IPS-18c (cell line): ENCODE measurements at regions not wholly inside any gene's neighbourhood (a gene's known extent, or its start where the extent isn't known, plus 50 kb on each side); places are given as distances from the start of the nearest gene placed in this dataset.

Experiments
- H3K4me3 ChIP-seq: 2 replicates; pipeline ENCODE4 v1.7.0; 2013; ENCODE audit warnings: low read depth, mild to moderate bottlenecking, low read length, moderate library complexity; ENCODE audit not compliant: insufficient read depth
- H3K9me3 ChIP-seq: one replicate; pipeline ENCODE4 v1.6.1; 2013; ENCODE audit warnings: mild to moderate bottlenecking, low read length, moderate library complexity; ENCODE audit not compliant: control insufficient read depth, insufficient read depth

- no peaks in the 10 kb centered on the region for H3K9me3 ChIP-seq
- H3K4me3 ChIP-seq: no peak overlapping the region
Observed at GRCh38 chr3:62962714-62963113, 87.5 kb upstream of the CADPS start.

GRCh38 chr3:62965311-62965710 is 90.1 kb upstream of the CADPS start:
- Histone ChIP-seq H3K4me3 (no peak overlapping the region), H3K9me3 (no peaks in the 10 kb centered on the region)

- no peaks in the 10 kb centered on the region for H3K9me3 ChIP-seq
- H3K4me3 ChIP-seq: no peak overlapping the region
Observed at GRCh38 chr3:62968128-62968527, 92.9 kb upstream of the CADPS start.

DNA sequence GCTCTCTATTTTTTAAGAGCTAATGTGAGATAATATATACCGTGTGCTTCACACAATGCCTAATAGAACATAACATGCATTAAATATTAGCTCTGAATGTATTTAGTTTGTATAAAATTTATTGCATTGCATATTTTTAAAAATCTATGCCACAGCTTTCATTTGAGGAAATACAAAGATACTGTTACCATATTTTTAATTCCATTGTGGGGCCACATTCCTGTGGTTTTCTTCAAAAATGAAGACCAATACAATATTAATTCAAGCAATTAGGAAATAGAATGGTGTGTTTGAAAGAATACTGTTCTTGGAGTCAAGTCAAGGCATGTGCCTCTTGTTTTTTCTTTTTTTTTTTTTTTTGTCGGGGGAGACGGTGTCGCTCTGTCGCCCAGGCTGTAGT is 95.4 kb upstream of the CADPS start:
- Histone ChIP-seq H3K4me3 (no peak overlapping the region), H3K9me3 (no peaks in the 10 kb centered on the region)

- no peaks in the 10 kb centered on the region for H3K9me3 ChIP-seq
- H3K4me3 ChIP-seq: no peak overlapping the region
Observed at GRCh38 chr3:62975566-62975965, 100.3 kb upstream of the CADPS start.

DNA sequence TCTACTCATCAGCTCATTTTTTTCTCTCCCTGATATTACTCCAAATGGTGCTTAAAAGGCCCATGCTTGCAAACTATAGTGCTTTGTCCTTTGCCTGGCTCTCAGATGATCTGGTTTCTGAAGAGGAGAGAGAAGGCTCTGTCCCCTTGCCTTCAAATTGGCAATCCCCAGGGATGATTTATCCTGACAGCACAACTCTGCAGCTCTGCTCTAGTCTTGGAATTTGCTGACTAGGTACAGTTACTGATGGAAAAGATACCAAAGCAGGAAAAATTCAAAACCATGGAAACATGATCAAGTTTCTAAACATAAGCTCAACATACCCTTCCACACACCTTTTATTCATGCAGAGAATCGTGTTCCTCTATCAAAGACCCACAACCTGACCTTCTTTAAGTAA is 106.7 kb upstream of the CADPS start:
- H3K4me3 ChIP-seq: no peak overlapping the region
- no peaks in the 10 kb centered on the region for H3K9me3 ChIP-seq

DNA sequence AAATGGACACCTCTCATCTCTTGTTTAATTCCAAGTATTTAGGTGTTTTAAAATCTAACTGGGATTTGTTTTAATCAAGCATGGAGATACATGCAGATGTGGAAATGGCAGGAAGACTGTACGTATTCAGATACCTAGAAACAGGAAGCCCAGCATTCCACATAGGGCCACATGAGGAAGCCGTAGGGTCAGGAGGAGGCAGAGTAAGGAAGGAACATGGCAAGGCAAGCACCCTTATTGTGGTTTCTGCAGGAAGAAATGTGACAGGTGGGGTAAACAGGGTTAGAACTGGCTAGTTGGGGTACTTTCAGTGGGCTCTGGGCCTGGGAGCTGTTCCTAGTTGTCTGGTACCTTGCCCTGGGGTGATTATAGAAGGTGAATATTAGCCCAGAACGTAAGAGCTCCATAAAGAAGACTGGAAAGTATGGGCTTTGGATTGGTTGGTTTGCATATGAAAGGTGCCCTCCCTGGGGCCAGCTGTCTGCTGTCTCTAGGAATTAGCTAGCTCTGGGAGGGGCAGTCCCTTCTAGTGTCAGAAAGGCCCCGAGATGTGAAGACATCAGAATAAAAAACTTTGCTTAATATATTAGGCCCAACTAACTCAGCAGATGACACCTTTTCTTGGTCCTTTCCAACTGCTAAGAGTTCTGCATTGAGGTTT is 107.7 kb upstream of the CADPS start:
- H3K9me3 ChIP-seq: no peaks in the 10 kb centered on the region

DNA sequence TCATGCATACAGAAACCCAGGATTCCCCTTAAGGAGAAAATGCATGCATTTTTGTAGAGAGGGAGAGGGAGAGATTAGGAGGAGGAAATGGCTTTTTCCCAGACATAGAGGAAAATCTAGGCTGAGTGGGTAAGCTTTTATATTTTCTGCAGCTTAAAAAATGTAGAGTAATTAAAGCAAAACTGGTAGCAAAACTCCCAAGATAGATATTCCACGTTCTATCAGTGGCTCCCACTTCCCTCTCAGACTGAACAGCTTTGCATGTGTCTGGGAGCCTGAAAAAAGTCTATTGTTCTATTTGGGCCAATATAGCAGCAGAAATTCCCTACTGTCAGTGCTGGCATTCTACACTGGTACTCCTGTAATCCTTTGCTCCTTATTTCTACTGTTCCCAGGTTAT is 110.8 kb upstream of the CADPS start:
- Histone ChIP-seq H3K4me3 (no peak overlapping the region), H3K9me3 (no peaks in the 10 kb centered on the region)

More for the DNA sequence above, 107.7 kb upstream of the CADPS start:
- no peak overlapping the region for H3K4me3 ChIP-seq

DNA sequence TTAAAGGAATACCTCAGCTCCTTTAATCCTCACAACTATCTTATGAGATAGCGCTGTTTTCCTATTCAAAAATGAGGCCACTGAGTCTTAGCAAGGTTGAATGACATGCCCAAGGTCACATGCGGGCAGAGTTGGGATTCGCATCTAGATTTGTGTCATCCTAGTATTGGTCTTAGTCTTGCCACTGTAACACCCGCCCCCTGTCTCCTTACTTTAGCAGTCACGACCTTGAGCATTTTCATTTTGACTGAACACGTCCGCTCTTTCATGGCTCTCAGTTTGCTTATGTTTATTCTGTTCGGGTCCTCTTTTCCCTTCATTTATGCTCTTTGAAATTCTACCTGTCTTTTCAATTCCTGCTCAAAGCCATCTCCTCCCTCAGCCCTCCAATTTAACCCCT is 112.5 kb upstream of the CADPS start:
- Histone ChIP-seq H3K4me3 (no peak overlapping the region), H3K9me3 (no peaks in the 10 kb centered on the region)

GRCh38 chr3:62990704-62991413 is 115.6 kb upstream of the CADPS start:
- no peak overlapping the region for H3K4me3 ChIP-seq

GRCh38 chr3:62992520-62992919 is 117.3 kb upstream of the CADPS start:
- no peaks in the 10 kb centered on the region for H3K9me3 ChIP-seq
- no peak overlapping the region for H3K4me3 ChIP-seq

More at GRCh38 chr3:62990704-62991413, 115.6 kb upstream of the CADPS start:
- no peaks in the 10 kb centered on the region for H3K9me3 ChIP-seq

DNA sequence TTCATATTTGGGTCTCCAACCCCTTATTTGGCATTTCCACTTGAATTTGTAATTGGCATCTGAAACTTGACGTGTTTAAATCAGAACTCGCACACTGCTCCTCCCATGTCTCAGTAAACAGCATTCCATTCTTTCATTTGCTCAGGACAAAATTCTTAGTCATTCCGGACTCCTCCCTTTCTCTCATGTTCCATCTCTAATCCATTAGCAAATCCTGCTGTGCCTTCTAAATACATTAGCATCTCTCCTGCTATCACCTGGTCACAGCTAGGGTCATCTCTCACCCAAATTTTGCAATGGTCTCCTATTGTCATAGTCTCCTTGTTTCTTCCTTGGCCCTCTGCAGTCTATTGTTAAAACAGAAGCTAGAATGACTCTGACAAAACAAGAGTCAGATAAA is 119.9 kb upstream of the CADPS start:
- Histone ChIP-seq H3K4me3 (no peak overlapping the region), H3K9me3 (no peaks in the 10 kb centered on the region)

DNA sequence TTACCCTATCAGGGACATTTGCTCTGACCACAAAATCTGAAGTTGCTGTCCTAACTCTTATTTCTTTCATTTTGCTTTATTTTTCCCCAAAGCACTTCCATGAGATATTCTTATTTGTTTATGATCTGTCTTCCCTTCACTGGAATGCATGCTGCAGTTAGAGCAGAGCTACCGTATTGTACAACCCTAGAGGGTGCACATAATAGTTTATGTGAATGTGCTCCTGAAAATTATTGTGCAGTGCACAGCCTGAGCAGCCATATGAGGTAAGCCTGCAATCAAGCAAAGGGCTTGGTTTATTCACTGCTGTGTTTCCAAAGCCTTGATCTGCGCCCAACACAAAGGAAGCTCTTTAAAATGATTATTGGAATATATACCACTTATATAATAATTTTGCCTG is 120.3 kb upstream of the CADPS start:
- Histone ChIP-seq H3K4me3 (no peak overlapping the region), H3K9me3 (no peaks in the 10 kb centered on the region)

DNA sequence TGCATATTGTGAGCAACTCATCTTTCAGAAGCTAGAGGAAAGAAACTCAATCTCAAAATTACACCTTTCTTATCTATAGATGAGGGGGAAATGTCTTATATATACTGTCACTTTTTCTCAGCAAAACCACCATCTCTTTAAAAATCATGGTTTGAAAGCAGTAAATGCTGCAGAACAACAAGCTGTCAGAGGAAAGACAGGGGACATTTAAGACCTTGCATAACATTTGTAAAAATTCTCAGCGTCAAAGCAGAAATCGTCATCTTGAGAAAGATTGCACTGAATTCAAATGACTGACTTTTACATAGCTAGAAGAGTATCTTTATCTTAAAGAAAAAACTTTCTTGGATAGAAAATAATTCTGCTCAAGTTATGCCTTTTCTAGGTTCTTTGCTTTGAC is 122.2 kb upstream of the CADPS start:
- H3K4me3 ChIP-seq: no peak overlapping the region
- no peaks in the 10 kb centered on the region for H3K9me3 ChIP-seq

DNA sequence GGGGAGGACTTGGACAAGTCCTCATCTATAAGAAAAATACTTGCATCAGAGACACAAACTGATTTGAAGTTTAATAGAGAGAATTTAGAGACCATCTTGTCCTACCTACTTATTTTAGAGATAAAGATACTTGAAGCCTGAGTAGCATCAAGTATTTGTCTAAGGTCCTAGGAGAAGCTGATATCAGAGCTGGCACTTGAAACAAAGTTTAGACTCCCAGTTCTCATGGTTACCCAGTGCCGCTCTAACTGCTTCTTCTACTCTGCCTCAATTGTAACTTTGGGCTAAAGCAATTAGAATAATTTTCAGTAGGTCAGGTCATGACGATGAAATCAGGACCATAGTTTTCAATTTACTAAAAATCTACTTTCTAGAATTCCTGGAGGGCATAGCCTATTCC is 123.9 kb upstream of the CADPS start:
- Histone ChIP-seq H3K9me3 (no peaks in the 10 kb centered on the region), H3K4me3 (no peak overlapping the region)

GRCh38 chr3:62999791-63000190 is 124.6 kb upstream of the CADPS start:
- Histone ChIP-seq H3K9me3 (no peaks in the 10 kb centered on the region), H3K4me3 (no peak overlapping the region)

DNA sequence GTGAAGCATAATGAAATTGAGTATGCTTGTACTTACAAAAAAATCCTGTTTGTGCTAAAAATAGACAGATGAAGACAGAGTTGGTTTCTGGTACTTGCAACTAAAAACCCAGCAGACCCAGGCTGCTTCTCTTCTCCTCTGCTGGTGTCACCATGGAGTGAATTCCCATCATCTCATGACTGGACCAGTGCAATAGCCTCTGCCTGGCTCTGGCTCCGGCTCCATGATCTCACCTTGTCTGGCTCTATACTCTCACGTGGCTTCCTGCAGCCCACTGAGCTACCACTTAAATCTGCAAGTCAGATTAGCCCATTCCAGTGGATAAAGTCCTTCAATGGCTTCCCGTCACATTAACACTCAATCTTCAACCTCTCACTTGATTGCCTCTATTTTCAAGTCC is 129.2 kb upstream of the CADPS start:
- H3K4me3 ChIP-seq: no peak overlapping the region
- H3K9me3 ChIP-seq: no peaks in the 10 kb centered on the region

GRCh38 chr3:63015614-63016309 is 140.5 kb upstream of the CADPS start:
- H3K4me3 ChIP-seq: no peak overlapping the region
- H3K9me3 ChIP-seq: no peaks in the 10 kb centered on the region
